H9 (cell line): ENCODE measurements at regions not wholly inside any gene's neighbourhood (a gene's known extent, or its start where the extent isn't known, plus 50 kb on each side); places are given as distances from the start of the nearest gene placed in this dataset.

ENCODE experiments used
- DNase-seq: peaks from one replicate; pipeline ENCODE4 v3.0.0-alpha.2; 2017
- H2AFZ ChIP-seq: one replicate; pipeline ENCODE4 v1.6.1; 2013; ENCODE audit warnings: mild to moderate bottlenecking, low read length, control low read depth, moderate library complexity
- H2AK5ac ChIP-seq: 2 replicates; pipeline ENCODE4 v1.6.1; 2013; ENCODE audit warnings: low read length, control low read depth, mixed read lengths; ENCODE audit not compliant: insufficient read length
- H2BK120ac ChIP-seq: one replicate; pipeline ENCODE4 v1.6.1; 2013; ENCODE audit warnings: low read depth, mild to moderate bottlenecking, low read length, control low read depth, inconsistent platforms; ENCODE audit not compliant: poor library complexity, severe bottlenecking
- H2BK12ac ChIP-seq: 2 replicates; pipeline ENCODE4 v1.6.1; 2013; ENCODE audit warnings: low read length, control low read depth, mixed read lengths, low read depth; ENCODE audit not compliant: insufficient read length
- H2BK15ac ChIP-seq: 2 replicates; pipeline ENCODE4 v1.6.1; 2013; ENCODE audit warnings: low read depth, low read length, control low read depth
- H2BK20ac ChIP-seq: one replicate; pipeline ENCODE4 v1.6.1; 2013; ENCODE audit warnings: low read depth, mild to moderate bottlenecking, low read length, control low read depth, inconsistent platforms; ENCODE audit not compliant: poor library complexity, severe bottlenecking
- H2BK5ac ChIP-seq: 2 replicates; pipeline ENCODE4 v1.6.1; 2013; ENCODE audit warnings: low read length, control low read depth, mixed read lengths; ENCODE audit not compliant: insufficient read length
- H3K14ac ChIP-seq: 2 replicates; pipeline ENCODE4 v1.6.1; 2013; ENCODE audit warnings: low read length, control low read depth; ENCODE audit not compliant: insufficient read depth
- H3K18ac ChIP-seq: 2 replicates; pipeline ENCODE4 v1.6.1; 2013; ENCODE audit warnings: low read depth, mild to moderate bottlenecking, mixed read lengths, low read length, control low read depth; ENCODE audit not compliant: insufficient read length
- H3K23ac ChIP-seq: 2 replicates; pipeline ENCODE4 v1.6.1; 2013; ENCODE audit warnings: low read length, control low read depth, mixed read lengths, low read depth; ENCODE audit not compliant: insufficient read length
- H3K23me2 ChIP-seq: 2 replicates; pipeline ENCODE4 v1.6.1; 2013; ENCODE audit warnings: low read depth, mild to moderate bottlenecking, mixed read lengths, low read length, control low read depth; ENCODE audit not compliant: insufficient read length, poor library complexity, severe bottlenecking
- H3K27ac ChIP-seq: 2 replicates; pipeline ENCODE4 v1.5.1; 2013; ENCODE audit warnings: low read length, control low read depth, mixed read lengths, low read depth; ENCODE audit not compliant: insufficient read length
- H3K27me3 ChIP-seq: 2 replicates; pipeline ENCODE4 v1.6.1; 2013; ENCODE audit warnings: low read length, control low read depth, inconsistent platforms; ENCODE audit not compliant: insufficient read depth
- H3K4ac ChIP-seq: 2 replicates; pipeline ENCODE4 v1.6.1; 2013; ENCODE audit warnings: low read depth, mild to moderate bottlenecking, control low read depth, inconsistent platforms, low read length, moderate library complexity
- H3K4me1 ChIP-seq: 2 replicates; pipeline ENCODE4 v1.6.1; 2013; ENCODE audit warnings: low read length, control low read depth, inconsistent platforms; ENCODE audit not compliant: insufficient read depth
- H3K4me2 ChIP-seq: 2 replicates; pipeline ENCODE4 v1.6.1; 2013; ENCODE audit warnings: low read length, control low read depth, mixed read lengths; ENCODE audit not compliant: insufficient read length, insufficient read depth
- H3K56ac ChIP-seq: 2 replicates; pipeline ENCODE4 v1.6.1; 2013; ENCODE audit warnings: low read depth, mild to moderate bottlenecking, mixed read lengths, low read length, control low read depth; ENCODE audit not compliant: insufficient read length
- H3K79me1 ChIP-seq: 2 replicates; pipeline ENCODE4 v1.6.1; 2013; ENCODE audit warnings: low read depth, mild to moderate bottlenecking, moderate library complexity, low read length, control low read depth, inconsistent platforms; ENCODE audit not compliant: insufficient read depth, poor library complexity, severe bottlenecking
- H3K79me2 ChIP-seq: 2 replicates; pipeline ENCODE4 v1.6.1; 2013; ENCODE audit warnings: low read length, control low read depth, inconsistent platforms; ENCODE audit not compliant: insufficient read depth
- H3K9ac ChIP-seq: 2 replicates; pipeline ENCODE4 v1.6.1; 2013; ENCODE audit warnings: low read length, control low read depth, mixed read lengths; ENCODE audit not compliant: insufficient read length; ENCODE audit errors: extremely low read depth
- H3K9me3 ChIP-seq: one replicate; pipeline ENCODE4 v1.6.1; 2013; ENCODE audit warnings: low read depth, low read length, inconsistent platforms; ENCODE audit not compliant: control insufficient read depth
- H3T11ph ChIP-seq: one replicate; pipeline ENCODE4 v1.6.1; 2013; ENCODE audit warnings: mild to moderate bottlenecking, low read length, control low read depth, inconsistent platforms
- H4K20me1 ChIP-seq: one replicate; pipeline ENCODE4 v1.6.1; 2013; ENCODE audit not compliant: control insufficient read depth, insufficient read length, insufficient read depth
- H4K5ac ChIP-seq: 2 replicates; pipeline ENCODE4 v1.6.1; 2013; ENCODE audit warnings: low read depth, mild to moderate bottlenecking, mixed read lengths, low read length, control low read depth; ENCODE audit not compliant: insufficient read length
- H4K8ac ChIP-seq: replicated peaks from 2 replicates; pipeline ENCODE4 v1.6.1; 2013; ENCODE audit warnings: low read length, control low read depth, mixed read lengths, low read depth; ENCODE audit not compliant: insufficient read length
- H4K91ac ChIP-seq: 2 replicates; pipeline ENCODE4 v1.6.1; 2013; ENCODE audit warnings: low read depth, mild to moderate bottlenecking, moderate library complexity, mixed read lengths, low read length, control low read depth; ENCODE audit not compliant: insufficient read length
- H3K27ac Mint-ChIP-seq, 3 experiments: 2 replicates in 2 of 3; 3 replicates in 1 of 3; pipeline ENCODE4 v1.8.0; 2020 to 2021; ENCODE audit warnings: mixed read lengths in 3 of 3, mild to moderate bottlenecking in 1 of 3, moderate library complexity in 1 of 3
- H3K27me3 Mint-ChIP-seq: 2 replicates; pipeline ENCODE4 v1.8.0; 2021; ENCODE audit warnings: low read depth, mild to moderate bottlenecking, moderate library complexity, mixed read lengths
- H3K36me3 Mint-ChIP-seq, 3 experiments: 2 replicates in 2 of 3; 3 replicates in 1 of 3; pipeline ENCODE4 v1.8.0; 2020 to 2021; ENCODE audit warnings: low read depth in 3 of 3, mixed read lengths in 3 of 3; ENCODE audit not compliant: insufficient read depth in 1 of 3
- H3K4me1 Mint-ChIP-seq, 2 experiments: 2 replicates each; pipeline ENCODE4 v1.8.0; 2020; ENCODE audit warnings: mixed read lengths in 2 of 2
- H3K4me3 Mint-ChIP-seq, 2 experiments: 2 replicates in 1 of 2; 3 replicates in 1 of 2; pipeline ENCODE4 v1.8.0; 2020 to 2021; ENCODE audit warnings: mild to moderate bottlenecking in 2 of 2, mixed read lengths in 2 of 2, moderate library complexity in 1 of 2
- H3K9me3 Mint-ChIP-seq, 2 experiments: 2 replicates in 1 of 2; 3 replicates in 1 of 2; pipeline ENCODE4 v1.8.0; 2020; ENCODE audit warnings: mild to moderate bottlenecking in 2 of 2, mixed read lengths in 2 of 2, moderate library complexity in 1 of 2
- WGBS: extraction: QIAGEN DNeasy Blood & Tissue Kit; methylation state at CpG from one replicate; pipeline ENCODE4 v1.1.7; 2013; ENCODE audit warnings: missing lambda C conversion rate, low lambda C conversion rate, mixed read lengths; ENCODE audit not compliant: insufficient read length; ENCODE audit errors: extremely low coverage; 5-methylcytosine and 5-hydroxymethylcytosine counted together
- TF ChIP-seq, protein P1 (sequence below): fragments of 200-600 bp; sonication (generic); conservative IDR thresholded peaks from 3 replicates; pipeline ENCODE4 v1.8.0; 2021; ENCODE audit warnings: antibody characterized with exemption, mild to moderate bottlenecking

DNA sequence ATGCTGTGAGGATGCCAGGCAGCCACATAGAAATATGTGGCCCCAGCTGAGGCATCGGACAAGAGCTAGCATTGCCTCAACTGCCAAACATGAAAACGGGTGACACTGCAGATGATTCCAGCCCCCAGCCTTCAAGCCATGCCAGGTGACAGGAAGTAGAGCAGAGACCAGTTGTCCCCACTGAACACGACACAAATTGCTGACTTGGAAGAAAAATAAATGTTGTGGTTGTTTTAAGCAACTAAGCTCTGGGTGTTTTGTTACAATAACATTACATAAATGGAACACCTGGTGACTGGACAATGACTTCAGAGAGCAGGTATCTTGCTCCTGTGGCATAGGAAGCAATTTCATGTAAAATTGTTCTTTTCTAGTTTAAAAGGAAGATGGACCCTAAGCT lies 154.2 kb downstream of the KIF4B start:
- no peak overlapping the region for H3K56ac ChIP-seq
- no peak overlapping the region for H3K4ac ChIP-seq
- no peak overlapping the region for H3K23ac ChIP-seq
- no peak overlapping the region for H3K4me2 ChIP-seq
- no peaks in the 10 kb centered on the region for H3K23me2 ChIP-seq
- H3K36me3 Mint-ChIP-seq = peaks cover 9 to 30% (median 17%) of the 10 kb centered on the region in 3 experiments; a peak in 6 of 7 replicates
- WGBS = no CpG with 5 or more reads among the region's 3 CpGs
- H2BK20ac ChIP-seq = no peak overlapping the region
- H3K9me3 Mint-ChIP-seq = peaks cover 45% of the 10 kb centered on the region in 2 experiments
- no peak overlapping the region for H3K4me3 Mint-ChIP-seq
- no peak overlapping the region for H2BK15ac ChIP-seq
- H3K79me2 ChIP-seq = no peaks in the 10 kb centered on the region
- no peak overlapping the region for H4K5ac ChIP-seq
- H4K91ac ChIP-seq = no peak overlapping the region
- peaks cover 11% of the 10 kb centered on the region for H3K9me3 ChIP-seq
- no peak overlapping the region for H4K8ac ChIP-seq
- H2AK5ac ChIP-seq = no peak overlapping the region
- H3K9ac ChIP-seq = no peak overlapping the region
- TF ChIP-seq, protein P1, sequence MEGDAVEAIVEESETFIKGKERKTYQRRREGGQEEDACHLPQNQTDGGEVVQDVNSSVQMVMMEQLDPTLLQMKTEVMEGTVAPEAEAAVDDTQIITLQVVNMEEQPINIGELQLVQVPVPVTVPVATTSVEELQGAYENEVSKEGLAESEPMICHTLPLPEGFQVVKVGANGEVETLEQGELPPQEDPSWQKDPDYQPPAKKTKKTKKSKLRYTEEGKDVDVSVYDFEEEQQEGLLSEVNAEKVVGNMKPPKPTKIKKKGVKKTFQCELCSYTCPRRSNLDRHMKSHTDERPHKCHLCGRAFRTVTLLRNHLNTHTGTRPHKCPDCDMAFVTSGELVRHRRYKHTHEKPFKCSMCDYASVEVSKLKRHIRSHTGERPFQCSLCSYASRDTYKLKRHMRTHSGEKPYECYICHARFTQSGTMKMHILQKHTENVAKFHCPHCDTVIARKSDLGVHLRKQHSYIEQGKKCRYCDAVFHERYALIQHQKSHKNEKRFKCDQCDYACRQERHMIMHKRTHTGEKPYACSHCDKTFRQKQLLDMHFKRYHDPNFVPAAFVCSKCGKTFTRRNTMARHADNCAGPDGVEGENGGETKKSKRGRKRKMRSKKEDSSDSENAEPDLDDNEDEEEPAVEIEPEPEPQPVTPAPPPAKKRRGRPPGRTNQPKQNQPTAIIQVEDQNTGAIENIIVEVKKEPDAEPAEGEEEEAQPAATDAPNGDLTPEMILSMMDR = no peak
- H3K4me1 ChIP-seq = no peaks in the 10 kb centered on the region
- H2BK12ac ChIP-seq = no peak overlapping the region
- H3K27ac ChIP-seq = no peak overlapping the region
- H4K20me1 ChIP-seq = no peaks in the 10 kb centered on the region
- no peaks in the 10 kb centered on the region for H3K79me1 ChIP-seq
- H2BK5ac ChIP-seq = no peak overlapping the region
- peaks cover 2% of the 10 kb centered on the region; the same call in 1 of the 2 replicates for H3K27me3 Mint-ChIP-seq
- H3T11ph ChIP-seq = no peak overlapping the region
- H3K27me3 ChIP-seq = no peaks in the 10 kb centered on the region
- H3K18ac ChIP-seq = no peak overlapping the region
- peaks cover 0 to 5% of the 10 kb centered on the region in 2 experiments; a peak in 2 of 4 replicates for H3K4me1 Mint-ChIP-seq
- DNase-seq = no peak
- H2AFZ ChIP-seq = no peak overlapping the region
- no peak overlapping the region for H3K14ac ChIP-seq
- H2BK120ac ChIP-seq = no peak overlapping the region
- no peak overlapping the region for H3K27ac Mint-ChIP-seq
